ENCODE measurements at regions not wholly inside any gene's neighbourhood (a gene's known extent, or its start where the extent isn't known, plus 50 kb on each side); places are given as distances from the start of the nearest gene placed in this dataset.

DNA sequence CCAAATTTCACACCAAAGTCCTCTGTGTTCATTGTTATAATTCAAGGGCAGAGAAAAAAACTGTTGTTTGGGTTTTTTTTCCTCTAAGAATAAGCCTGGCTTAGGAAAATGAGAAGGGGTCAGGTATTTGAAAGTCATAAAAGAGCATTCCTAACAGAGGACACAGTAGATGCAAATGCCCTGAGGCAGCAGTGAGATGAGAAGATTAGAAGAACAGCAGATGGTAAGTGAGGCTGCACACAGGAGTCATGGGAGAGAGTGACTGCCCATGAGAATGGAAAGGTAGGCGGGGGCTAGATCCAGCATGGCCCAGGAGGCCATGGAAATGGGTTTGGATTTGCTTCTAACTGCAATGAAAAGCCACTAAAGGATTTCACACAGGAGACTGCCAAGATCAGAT, 107.5 kb upstream of the RBPJ start:
- Histone ChIP-seq H3K27me3 (ENCODE audit: control insufficient read depth in 1 of 2, insufficient read depth in 2 of 2, low read length in 2 of 2) (no peaks in the 10 kb centered on the region), H3K9ac (ENCODE audit: low read depth in 1 of 2, low read length in 2 of 2) (no peak overlapping the region), H3K4me3 (ENCODE audit: low read depth in 1 of 2, low read length in 2 of 2) (no peak overlapping the region), H3K36me3 (ENCODE audit: control insufficient read depth in 1 of 2, insufficient read depth in 2 of 2, low read length in 2 of 2) (no peaks in the 10 kb centered on the region), H3K4me1 (ENCODE audit: control insufficient read depth in 1 of 2, insufficient read depth in 2 of 2, low read length in 2 of 2) (no peaks in the 10 kb centered on the region), H3K27ac (ENCODE audit: low read depth, low read length) (no peak overlapping the region), H3K9me3 (ENCODE audit: control insufficient read depth in 1 of 2, low read length in 2 of 2) (no peaks in the 10 kb centered on the region)

- no peaks in the 10 kb centered on the region for H3K9me3 ChIP-seq (ENCODE audit: control insufficient read depth in 1 of 2, low read length in 2 of 2)
Observed at GRCh38 chr4:26214994-26215393, 105.8 kb upstream of the RBPJ start.

GRCh38 chr4:26215725-26216124, 105.1 kb upstream of the RBPJ start:
- no peaks in the 10 kb centered on the region for H3K27me3 ChIP-seq (ENCODE audit: control insufficient read depth in 1 of 2, insufficient read depth in 2 of 2, low read length in 2 of 2)
- H3K4me1 ChIP-seq (ENCODE audit: control insufficient read depth in 1 of 2, insufficient read depth in 2 of 2, low read length in 2 of 2): no peaks in the 10 kb centered on the region
- no peak overlapping the region for H3K27ac ChIP-seq (ENCODE audit: low read depth, low read length)
- H3K9ac ChIP-seq (ENCODE audit: low read depth in 1 of 2, low read length in 2 of 2): no peak overlapping the region
- H3K36me3 ChIP-seq (ENCODE audit: control insufficient read depth in 1 of 2, insufficient read depth in 2 of 2, low read length in 2 of 2): no peaks in the 10 kb centered on the region
- H3K4me3 ChIP-seq (ENCODE audit: low read depth in 1 of 2, low read length in 2 of 2): no peak overlapping the region
- H3K9me3 ChIP-seq (ENCODE audit: control insufficient read depth in 1 of 2, low read length in 2 of 2): no peaks in the 10 kb centered on the region

More at GRCh38 chr4:26214994-26215393, 105.8 kb upstream of the RBPJ start:
- H3K27ac ChIP-seq (ENCODE audit: low read depth, low read length): no peak overlapping the region
- no peaks in the 10 kb centered on the region for H3K36me3 ChIP-seq (ENCODE audit: control insufficient read depth in 1 of 2, insufficient read depth in 2 of 2, low read length in 2 of 2)
- no peak overlapping the region for H3K9ac ChIP-seq (ENCODE audit: low read depth in 1 of 2, low read length in 2 of 2)
- H3K4me3 ChIP-seq (ENCODE audit: low read depth in 1 of 2, low read length in 2 of 2): no peak overlapping the region
- no peaks in the 10 kb centered on the region for H3K4me1 ChIP-seq (ENCODE audit: control insufficient read depth in 1 of 2, insufficient read depth in 2 of 2, low read length in 2 of 2)
- no peaks in the 10 kb centered on the region for H3K27me3 ChIP-seq (ENCODE audit: control insufficient read depth in 1 of 2, insufficient read depth in 2 of 2, low read length in 2 of 2)

GRCh38 chr4:26217481-26217880, 103.3 kb upstream of the RBPJ start:
- Histone ChIP-seq H3K36me3 (ENCODE audit: control insufficient read depth in 1 of 2, insufficient read depth in 2 of 2, low read length in 2 of 2) (no peaks in the 10 kb centered on the region), H3K27me3 (ENCODE audit: control insufficient read depth in 1 of 2, insufficient read depth in 2 of 2, low read length in 2 of 2) (no peaks in the 10 kb centered on the region), H3K9ac (ENCODE audit: low read depth in 1 of 2, low read length in 2 of 2) (no peak overlapping the region), H3K4me1 (ENCODE audit: control insufficient read depth in 1 of 2, insufficient read depth in 2 of 2, low read length in 2 of 2) (no peaks in the 10 kb centered on the region), H3K27ac (ENCODE audit: low read depth, low read length) (no peak overlapping the region), H3K4me3 (ENCODE audit: low read depth in 1 of 2, low read length in 2 of 2) (no peak overlapping the region), H3K9me3 (ENCODE audit: control insufficient read depth in 1 of 2, low read length in 2 of 2) (no peaks in the 10 kb centered on the region)

GRCh38 chr4:26217961-26218676, 102.7 kb upstream of the RBPJ start:
- H3K27me3 ChIP-seq (ENCODE audit: control insufficient read depth in 1 of 2, insufficient read depth in 2 of 2, low read length in 2 of 2): no peaks in the 10 kb centered on the region
- no peaks in the 10 kb centered on the region for H3K36me3 ChIP-seq (ENCODE audit: control insufficient read depth in 1 of 2, insufficient read depth in 2 of 2, low read length in 2 of 2)
- no peak overlapping the region for H3K27ac ChIP-seq (ENCODE audit: low read depth, low read length)
- H3K4me3 ChIP-seq (ENCODE audit: low read depth in 1 of 2, low read length in 2 of 2): no peak overlapping the region
- H3K4me1 ChIP-seq (ENCODE audit: control insufficient read depth in 1 of 2, insufficient read depth in 2 of 2, low read length in 2 of 2): no peaks in the 10 kb centered on the region
- no peak overlapping the region for H3K9ac ChIP-seq (ENCODE audit: low read depth in 1 of 2, low read length in 2 of 2)
- no peaks in the 10 kb centered on the region for H3K9me3 ChIP-seq (ENCODE audit: control insufficient read depth in 1 of 2, low read length in 2 of 2)

- H3K9ac ChIP-seq (ENCODE audit: low read depth in 1 of 2, low read length in 2 of 2): no peak overlapping the region
- no peak overlapping the region for H3K4me3 ChIP-seq (ENCODE audit: low read depth in 1 of 2, low read length in 2 of 2)
- H3K36me3 ChIP-seq (ENCODE audit: control insufficient read depth in 1 of 2, insufficient read depth in 2 of 2, low read length in 2 of 2): no peaks in the 10 kb centered on the region
- no peaks in the 10 kb centered on the region for H3K4me1 ChIP-seq (ENCODE audit: control insufficient read depth in 1 of 2, insufficient read depth in 2 of 2, low read length in 2 of 2)
- H3K27ac ChIP-seq (ENCODE audit: low read depth, low read length): no peak overlapping the region
- no peaks in the 10 kb centered on the region for H3K9me3 ChIP-seq (ENCODE audit: control insufficient read depth in 1 of 2, low read length in 2 of 2)
- no peaks in the 10 kb centered on the region for H3K27me3 ChIP-seq (ENCODE audit: control insufficient read depth in 1 of 2, insufficient read depth in 2 of 2, low read length in 2 of 2)
Observed at GRCh38 chr4:26218677-26219605, 101.9 kb upstream of the RBPJ start.

- no peak overlapping the region for H3K4me3 ChIP-seq (ENCODE audit: low read depth in 1 of 2, low read length in 2 of 2)
- no peaks in the 10 kb centered on the region for H3K36me3 ChIP-seq (ENCODE audit: control insufficient read depth in 1 of 2, insufficient read depth in 2 of 2, low read length in 2 of 2)
- no peak overlapping the region for H3K9ac ChIP-seq (ENCODE audit: low read depth in 1 of 2, low read length in 2 of 2)
- H3K4me1 ChIP-seq (ENCODE audit: control insufficient read depth in 1 of 2, insufficient read depth in 2 of 2, low read length in 2 of 2): no peaks in the 10 kb centered on the region
- no peaks in the 10 kb centered on the region for H3K27me3 ChIP-seq (ENCODE audit: control insufficient read depth in 1 of 2, insufficient read depth in 2 of 2, low read length in 2 of 2)
- no peaks in the 10 kb centered on the region for H3K9me3 ChIP-seq (ENCODE audit: control insufficient read depth in 1 of 2, low read length in 2 of 2)
- no peak overlapping the region for H3K27ac ChIP-seq (ENCODE audit: low read depth, low read length)
Observed at GRCh38 chr4:26220696-26221095, 100.1 kb upstream of the RBPJ start.

DNA sequence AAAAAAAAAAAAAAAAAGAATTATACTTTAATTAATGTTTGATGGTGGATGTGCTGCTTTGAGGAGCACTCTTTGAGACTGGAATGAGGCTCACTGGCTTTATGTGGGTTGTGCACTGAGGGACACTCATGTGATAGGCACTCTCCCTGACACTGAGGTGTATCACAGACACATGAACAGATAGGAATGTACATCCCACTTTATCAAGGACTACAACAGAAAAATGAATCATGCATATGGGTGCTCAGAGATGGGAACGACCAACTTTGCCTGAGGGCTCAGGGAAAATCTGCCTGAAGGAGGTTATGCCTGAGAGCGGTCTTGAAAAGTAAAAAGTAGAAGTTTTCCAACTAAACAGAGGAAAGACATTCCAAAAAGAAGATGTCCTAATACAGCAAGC, 97.7 kb upstream of the RBPJ start:
- H3K4me1 ChIP-seq (ENCODE audit: control insufficient read depth in 1 of 2, insufficient read depth in 2 of 2, low read length in 2 of 2): no peaks in the 10 kb centered on the region
- no peak overlapping the region for H3K27ac ChIP-seq (ENCODE audit: low read depth, low read length)
- no peaks in the 10 kb centered on the region for H3K36me3 ChIP-seq (ENCODE audit: control insufficient read depth in 1 of 2, insufficient read depth in 2 of 2, low read length in 2 of 2)
- no peaks in the 10 kb centered on the region for H3K27me3 ChIP-seq (ENCODE audit: control insufficient read depth in 1 of 2, insufficient read depth in 2 of 2, low read length in 2 of 2)
- H3K9ac ChIP-seq (ENCODE audit: low read depth in 1 of 2, low read length in 2 of 2): no peak overlapping the region
- no peak overlapping the region for H3K4me3 ChIP-seq (ENCODE audit: low read depth in 1 of 2, low read length in 2 of 2)
- H3K9me3 ChIP-seq (ENCODE audit: control insufficient read depth in 1 of 2, low read length in 2 of 2): no peaks in the 10 kb centered on the region

GRCh38 chr4:26226629-26227376, 94.0 kb upstream of the RBPJ start:
- no peaks in the 10 kb centered on the region for H3K4me1 ChIP-seq (ENCODE audit: control insufficient read depth in 1 of 2, insufficient read depth in 2 of 2, low read length in 2 of 2)
- no peaks in the 10 kb centered on the region for H3K9me3 ChIP-seq (ENCODE audit: control insufficient read depth in 1 of 2, low read length in 2 of 2)
- H3K36me3 ChIP-seq (ENCODE audit: control insufficient read depth in 1 of 2, insufficient read depth in 2 of 2, low read length in 2 of 2): no peaks in the 10 kb centered on the region
- no peaks in the 10 kb centered on the region for H3K27me3 ChIP-seq (ENCODE audit: control insufficient read depth in 1 of 2, insufficient read depth in 2 of 2, low read length in 2 of 2)
- no peak overlapping the region for H3K4me3 ChIP-seq (ENCODE audit: low read depth in 1 of 2, low read length in 2 of 2)
- no peak overlapping the region for H3K27ac ChIP-seq (ENCODE audit: low read depth, low read length)
- no peak overlapping the region for H3K9ac ChIP-seq (ENCODE audit: low read depth in 1 of 2, low read length in 2 of 2)
